Keratinocyte (primary cell): ENCODE measurements at regions not wholly inside any gene's neighbourhood (a gene's known extent, or its start where the extent isn't known, plus 50 kb on each side); places are given as distances from the start of the nearest gene placed in this dataset.

ENCODE experiments used
- CTCF ChIP-seq, 3 experiments: IDR thresholded peaks in 1 of 3; conservative IDR thresholded peaks in 1 of 3; optimal IDR thresholded peaks in 1 of 3; 2 replicates in 2 of 3; 3 replicates in 1 of 3; pipeline versions ENCODE3 to v1.5.1; 2011; ENCODE audit warnings: low read length in 3 of 3, mild to moderate bottlenecking in 3 of 3, moderate library complexity in 2 of 3, control low read depth in 1 of 3, inconsistent platforms in 1 of 3; ENCODE audit not compliant: insufficient read depth in 2 of 3; ENCODE audit errors: extremely low read depth in 1 of 3
- EZH2 ChIP-seq: IDR thresholded peaks from one replicate; pipeline ENCODE4 v1.6.1; 2012; ENCODE audit warnings: inconsistent platforms, mild to moderate bottlenecking, low read length, moderate library complexity

GRCh38 chr12:126762150-126762549 lies 1504.8 kb upstream of the TMEM132C start:
- TF ChIP-seq CTCF (optimal IDR thresholded peaks at IDR 0.05 in 1 of 3, IDR thresholded peaks at IDR 0.05 in 1 of 3, conservative IDR thresholded peaks at IDR 0.05 in 1 of 3; ENCODE audit: extremely low read depth in 1 of 3, insufficient read depth in 2 of 3, low read length in 3 of 3) (no peak), EZH2 (no peak)
